ENCODE measurements at regions not wholly inside any gene's neighbourhood (a gene's known extent, or its start where the extent isn't known, plus 50 kb on each side); places are given as distances from the start of the nearest gene placed in this dataset.

DNA sequence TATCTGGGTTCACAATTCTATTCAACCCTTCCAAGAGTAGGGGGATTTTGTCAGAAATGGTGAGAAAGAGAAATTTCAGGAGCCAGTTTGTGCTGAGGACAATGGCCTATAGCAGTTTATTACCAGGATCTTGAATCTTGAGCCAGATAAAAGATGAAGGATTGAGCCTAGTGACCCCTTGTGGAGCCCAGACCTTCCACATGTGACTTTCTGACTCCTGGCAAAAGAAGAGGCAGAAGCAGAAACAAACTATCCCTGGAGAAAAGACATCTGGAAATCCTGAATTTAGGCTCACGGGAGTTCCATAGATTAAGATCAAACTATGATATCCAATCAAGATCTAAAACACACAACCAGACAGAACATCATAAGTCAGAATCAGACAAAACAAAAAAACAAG, 60.9 kb upstream of the CHRM2 start:
- no peak for DNase-seq (ENCODE audit: low read depth in 2 of 2)

DNA sequence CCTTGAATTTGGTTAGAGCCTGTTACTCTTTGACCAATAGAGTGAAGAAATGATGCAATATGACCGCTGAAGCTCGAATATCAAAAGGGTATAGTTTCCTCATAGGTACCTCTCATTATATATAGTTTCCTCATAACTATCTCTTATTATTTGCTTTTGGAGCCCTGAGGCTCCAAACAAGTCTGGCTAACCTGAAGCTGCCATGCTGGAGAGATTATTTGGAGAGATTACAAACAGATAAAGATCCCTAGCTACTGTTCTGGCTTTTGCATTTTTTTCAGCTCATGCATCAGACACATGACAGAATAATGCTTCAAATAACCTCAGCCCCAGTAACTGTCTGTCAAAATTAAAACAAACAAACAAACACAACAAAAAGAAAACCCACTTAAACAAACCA, 65.4 kb upstream of the CHRM2 start:
- DNase-seq (ENCODE audit: low read depth in 2 of 2) = no peak

DNA sequence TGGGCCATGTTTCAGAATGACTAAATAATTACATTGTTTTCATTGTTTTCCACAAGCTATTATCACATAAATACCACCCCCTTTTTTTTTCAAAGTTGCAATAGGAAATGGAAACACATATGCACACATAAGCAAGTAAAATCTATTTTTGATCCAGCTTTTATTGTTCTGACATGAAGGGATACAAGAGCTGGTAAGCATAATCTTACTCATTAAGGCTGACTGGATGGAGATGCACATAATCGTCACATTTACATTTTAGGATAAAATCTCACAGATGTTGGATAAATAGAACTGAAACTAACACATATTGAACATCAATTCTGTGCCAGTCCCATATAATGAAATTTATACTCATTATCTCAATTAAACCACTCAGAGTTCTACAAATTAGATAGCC, 84.5 kb upstream of the CHRM2 start:
- no peak for DNase-seq (ENCODE audit: low read depth in 2 of 2)

- no peak for DNase-seq (ENCODE audit: low read depth in 2 of 2)
These were observed 126.5 kb upstream of the CHRM2 start for GRCh38 chr7:136741941-136742340.

GRCh38 chr7:136728945-136729344, 139.5 kb upstream of the CHRM2 start:
- no peak for DNase-seq (ENCODE audit: low read depth in 2 of 2)

DNA sequence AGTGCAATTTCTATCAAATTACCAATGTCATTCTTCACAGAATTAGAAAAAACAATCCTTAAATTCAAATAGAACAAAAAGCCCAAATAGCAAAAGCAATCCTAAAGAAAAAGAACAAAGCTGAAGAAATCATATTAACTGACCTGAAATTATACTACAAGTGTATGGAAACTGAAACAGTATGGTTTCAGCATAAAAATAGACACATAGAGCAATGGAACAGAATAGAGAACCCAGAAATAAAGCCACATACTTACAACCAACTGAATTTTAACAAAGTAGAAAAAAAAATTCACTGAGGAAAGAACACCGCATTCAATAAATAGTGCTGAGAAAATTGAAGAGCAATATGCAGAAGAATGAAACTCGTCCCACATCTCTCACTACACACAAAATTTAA, 142.0 kb upstream of the CHRM2 start:
- DNase-seq (ENCODE audit: low read depth in 2 of 2) = no peak

DNA sequence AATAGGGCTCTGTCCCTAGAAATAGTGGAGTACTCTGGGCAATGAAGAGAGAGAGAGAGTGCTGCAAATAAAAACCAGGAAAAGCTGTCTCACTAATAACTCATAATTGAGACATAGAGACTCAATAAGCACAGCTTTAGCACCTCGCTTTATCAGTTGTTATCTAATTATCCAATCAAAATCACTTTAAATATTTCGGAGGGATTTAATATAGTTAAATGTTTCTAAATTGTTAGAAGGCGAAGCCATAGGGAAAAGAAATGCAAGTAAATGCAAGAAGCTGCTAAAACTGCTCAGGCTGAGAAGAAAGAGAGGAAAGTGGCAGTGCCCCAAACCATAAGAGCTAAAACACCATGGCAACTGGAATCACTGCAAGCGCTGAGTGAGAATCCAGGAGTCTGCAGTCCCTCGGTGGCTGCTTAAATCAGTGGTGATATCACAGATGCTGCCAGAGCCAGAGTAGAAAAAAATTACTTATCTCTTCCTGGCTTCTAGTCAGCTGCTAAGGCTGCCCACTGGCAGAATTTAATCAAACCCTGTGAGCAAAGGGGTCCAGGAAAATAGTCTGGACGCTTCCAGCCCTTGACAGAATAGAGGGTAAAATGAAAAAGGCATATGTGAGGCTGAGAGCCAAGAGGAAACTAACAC, 150.4 kb upstream of the CHRM2 start:
- DNase-seq (ENCODE audit: low read depth in 2 of 2) = no peak

GRCh38 chr7:136714062-136714461, 154.4 kb upstream of the CHRM2 start:
- no peak for DNase-seq (ENCODE audit: low read depth in 2 of 2)

GRCh38 chr7:136710751-136711150, 157.7 kb upstream of the CHRM2 start:
- no peak for DNase-seq (ENCODE audit: low read depth in 2 of 2)

DNA sequence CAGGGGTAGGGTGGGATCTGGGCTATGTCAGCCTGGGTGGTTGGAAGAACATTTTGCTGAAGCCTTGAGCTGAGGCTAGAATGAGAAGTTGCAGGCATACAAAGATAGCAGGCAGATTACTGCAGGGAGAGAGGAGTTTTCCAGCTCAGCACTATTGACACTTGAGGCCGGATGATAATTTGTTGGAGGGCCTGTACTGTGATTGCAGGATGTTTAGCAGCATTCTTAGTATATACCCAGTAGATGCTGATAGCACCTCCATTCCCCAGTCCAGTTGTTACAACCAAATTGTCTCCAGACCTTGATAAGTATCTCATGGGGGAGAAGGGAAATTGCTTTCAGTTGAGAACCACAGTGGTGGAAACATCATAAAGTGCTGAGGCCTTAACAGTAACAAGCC, 158.6 kb upstream of the CHRM2 start:
- no peak for DNase-seq (ENCODE audit: low read depth in 2 of 2)

GRCh38 chr7:136702913-136703312, 165.5 kb upstream of the CHRM2 start:
- no peak for DNase-seq (ENCODE audit: low read depth in 2 of 2)

- no peak for DNase-seq (ENCODE audit: low read depth in 2 of 2)
These were observed 169.5 kb upstream of the CHRM2 start for GRCh38 chr7:136698977-136699376.

DNA sequence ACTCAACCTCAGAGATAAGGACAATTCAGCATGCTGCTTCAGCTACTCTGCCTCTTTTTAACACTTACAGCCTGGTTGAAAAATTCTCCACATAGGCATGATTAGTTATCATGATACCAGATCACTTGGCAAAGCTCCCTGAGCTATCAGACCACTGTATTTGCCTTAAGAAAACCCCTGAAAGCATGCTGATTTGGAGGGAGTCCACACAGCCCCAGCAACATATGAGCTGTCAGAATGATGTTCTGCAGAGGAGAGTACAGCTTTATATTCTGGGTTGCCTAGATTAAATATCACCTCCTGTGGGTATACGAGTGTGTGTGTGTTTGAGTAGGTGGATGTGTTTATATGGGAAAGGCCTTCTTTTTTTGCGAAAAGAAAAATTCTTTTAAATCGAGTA, 170.2 kb upstream of the CHRM2 start:
- DNase-seq (ENCODE audit: low read depth in 2 of 2) = no peak

GRCh38 chr7:136697271-136697670, 171.2 kb upstream of the CHRM2 start:
- DNase-seq (ENCODE audit: low read depth in 2 of 2) = no peak

DNA sequence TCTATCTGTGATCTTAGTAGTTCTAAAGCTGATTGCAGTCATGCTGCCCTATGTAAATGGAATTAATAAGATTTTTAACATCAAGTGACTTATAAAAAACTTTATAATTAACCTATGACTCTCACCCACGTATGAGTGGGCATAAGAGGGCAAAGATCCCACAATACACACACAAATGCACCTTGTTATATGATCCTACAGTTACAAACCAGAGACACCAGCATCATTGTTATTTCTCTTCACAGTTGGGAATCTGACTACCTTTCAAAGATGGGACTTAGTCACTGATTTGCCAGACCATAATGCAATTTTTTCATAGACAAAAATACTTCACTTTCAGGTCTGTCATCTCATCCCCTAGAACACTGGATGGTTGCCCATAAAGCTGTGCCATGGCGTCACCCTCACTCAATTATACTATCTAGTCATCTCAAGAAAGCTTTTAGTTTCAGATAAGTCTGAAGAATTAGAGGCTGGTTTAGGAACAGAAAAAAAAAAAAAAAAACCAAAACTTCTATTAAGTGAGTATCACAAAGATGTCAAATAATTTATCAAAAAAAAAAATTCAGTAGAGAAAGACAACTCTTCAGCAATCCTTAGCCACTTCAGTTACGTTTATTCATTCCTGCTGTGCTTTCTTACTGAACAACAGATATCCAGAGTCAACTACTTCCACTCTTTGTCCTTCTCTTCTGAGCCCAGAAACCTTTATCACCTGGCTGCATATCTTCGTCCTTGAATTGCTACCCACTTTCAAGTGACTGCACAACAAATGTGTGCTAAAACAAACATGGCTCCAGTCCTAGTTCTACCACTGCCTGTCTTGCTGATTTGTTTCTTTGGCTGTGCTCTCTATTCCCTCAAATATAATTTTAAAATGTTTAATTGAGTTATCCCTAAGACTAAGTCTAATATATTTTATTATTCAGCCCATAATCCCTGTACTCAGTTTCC, 175.0 kb upstream of the CHRM2 start:
- DNase-seq (ENCODE audit: low read depth in 2 of 2) = no peak

DNA sequence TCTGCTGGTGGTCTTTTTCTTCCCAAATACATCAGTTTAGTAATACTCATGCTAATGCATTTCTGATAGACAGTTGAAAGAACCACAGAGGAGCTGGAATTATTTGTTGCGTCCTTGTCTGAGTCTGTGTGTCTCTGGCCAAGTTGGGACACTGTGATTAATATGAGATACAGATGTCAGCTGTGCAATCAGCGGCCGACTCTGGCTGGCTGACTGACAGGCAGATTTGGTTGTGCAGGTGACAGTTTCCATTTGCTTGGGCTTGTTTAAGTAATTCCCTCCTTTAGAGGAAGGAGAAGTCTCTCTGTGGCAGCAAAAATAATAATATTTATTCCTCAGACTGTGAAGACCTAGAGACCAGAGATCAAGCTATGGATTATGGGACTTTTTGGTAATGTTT, 176.2 kb upstream of the CHRM2 start:
- DNase-seq (ENCODE audit: low read depth in 2 of 2) = no peak

DNA sequence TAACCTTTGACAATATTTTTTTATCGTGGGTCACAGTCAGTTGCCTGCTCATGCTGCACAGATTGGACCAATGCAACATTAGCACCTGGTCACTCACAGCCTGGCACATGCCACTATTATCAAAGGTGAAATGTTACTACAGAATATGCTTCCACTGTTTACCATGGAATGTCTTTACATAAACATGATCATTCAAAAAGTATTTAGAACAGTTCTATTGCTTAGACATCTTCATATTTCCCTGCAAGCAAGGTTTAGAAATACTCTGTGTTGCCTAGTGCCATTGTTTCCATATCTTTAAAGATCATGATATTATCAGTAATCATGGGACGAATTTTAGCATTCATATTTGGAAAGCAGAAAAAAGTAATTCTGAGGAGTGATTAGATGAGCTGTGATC, 179.9 kb upstream of the CHRM2 start:
- DNase-seq (ENCODE audit: low read depth in 2 of 2) = no peak

GRCh38 chr7:136687693-136688322, 180.6 kb upstream of the CHRM2 start:
- DNase-seq (ENCODE audit: low read depth in 2 of 2) = no peak

DNA sequence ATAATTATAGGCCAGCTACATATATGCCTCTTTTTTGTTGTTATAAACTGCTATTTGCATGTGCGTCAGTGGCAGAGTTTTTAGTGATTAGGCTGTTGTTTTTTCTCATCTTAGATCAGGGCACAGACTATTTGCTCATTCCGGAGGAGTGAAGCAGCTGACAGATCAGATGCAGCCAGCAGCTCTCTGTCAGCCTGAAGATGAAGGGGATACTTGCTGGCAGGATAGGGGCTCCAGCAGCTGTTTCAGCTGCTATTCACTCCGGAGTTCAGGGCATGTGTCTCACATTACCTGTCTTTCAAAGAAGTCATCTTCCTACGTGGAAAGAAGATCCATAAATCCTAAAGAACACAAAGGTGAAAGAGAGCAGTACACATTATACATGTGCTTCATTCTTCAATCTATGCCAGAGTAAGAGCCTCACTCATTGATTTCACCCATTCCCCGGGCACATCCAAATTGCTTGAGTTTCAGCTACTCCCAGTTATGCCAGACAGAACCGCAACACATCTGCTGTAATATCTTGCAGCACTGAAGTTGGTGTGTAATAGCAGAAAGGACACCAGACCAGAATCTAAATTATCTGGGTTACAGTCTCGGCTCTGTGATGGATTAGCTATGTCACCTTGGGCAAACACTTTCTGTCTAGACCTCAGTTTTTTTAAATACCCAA, 182.8 kb upstream of the CHRM2 start:
- no peak for DNase-seq (ENCODE audit: low read depth in 2 of 2)

DNA sequence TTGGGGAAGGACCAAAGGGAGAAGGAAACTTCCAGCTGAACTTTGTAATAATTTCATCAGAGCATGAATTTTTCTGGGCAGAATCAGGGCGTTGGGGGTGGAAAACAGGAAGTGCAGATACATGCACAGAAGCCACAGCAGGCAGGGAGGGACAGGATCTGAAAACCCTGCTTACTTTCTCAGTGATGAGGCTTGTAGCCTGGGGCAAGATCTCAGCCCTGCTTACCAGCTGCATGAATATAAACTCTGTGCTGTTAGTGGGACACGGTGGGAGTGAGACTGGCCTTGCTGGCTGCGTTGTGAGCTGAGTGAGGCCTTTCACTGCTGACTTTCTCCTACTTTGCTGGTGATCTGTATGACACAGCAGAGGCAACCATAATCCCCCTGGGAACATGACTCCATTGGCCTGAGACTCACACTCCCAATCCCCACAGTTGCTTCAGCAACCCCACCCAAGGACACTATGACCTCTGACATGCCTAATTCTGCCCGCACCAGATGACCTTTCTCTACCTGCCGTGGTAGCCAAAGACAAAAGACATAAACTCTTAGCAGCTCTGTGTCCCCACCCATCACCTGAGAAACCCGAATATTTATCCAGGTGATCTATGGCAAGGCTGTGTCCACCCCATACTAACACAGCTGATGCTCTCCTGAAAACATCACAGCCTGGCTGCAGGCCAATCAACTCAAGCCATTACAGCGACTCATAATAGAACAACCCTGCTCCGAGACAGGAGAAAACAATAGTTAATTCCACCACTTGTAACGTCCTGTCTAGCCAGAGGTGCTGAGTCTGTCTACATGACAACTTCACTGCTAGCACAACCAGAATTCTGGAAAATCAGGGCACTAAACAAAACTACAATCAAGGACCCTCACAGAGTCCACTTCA, 190.7 kb upstream of the CHRM2 start:
- DNase-seq (ENCODE audit: low read depth in 2 of 2) = no peak

GRCh38 chr7:136667584-136667983, 200.9 kb upstream of the CHRM2 start:
- no peak for DNase-seq (ENCODE audit: low read depth in 2 of 2)
